Activated CD8-positive, alpha-beta memory T cell treated with anti-CD3 and anti-CD28 coated beads, Interleukin-2, amount 10 ng/mL, durations not matched to agents 7 days and 5 days (primary cell): ENCODE measurements at regions not wholly inside any gene's neighbourhood (a gene's known extent, or its start where the extent isn't known, plus 50 kb on each side); places are given as distances from the start of the nearest gene placed in this dataset.

Experiments
- ATAC-seq: fragments of 150-1000 bp; cut with Tn5 transposase; one replicate; pipeline ENCODE4 v1.10.0; 2021; ENCODE audit warnings: moderate library complexity
- CTCF ChIA-PET: fragments of 350-600 bp; sonication (Branson Sonifier 250); formaldehyde crosslinking; loops from one replicate; lab custom pipeline; 2021; ENCODE audit warnings: antibody characterized with exemption; lab: Charles Lee
- DNase-seq: peaks from one replicate; pipeline ENCODE4 v3.0.0-alpha.2; 2020
- H3K27ac Mint-ChIP-seq: one replicate; pipeline ENCODE4 v1.8.0; 2021; ENCODE audit warnings: mild to moderate bottlenecking, mixed read lengths
- H3K27me3 Mint-ChIP-seq: one replicate; pipeline ENCODE4 v1.8.0; 2021; ENCODE audit warnings: mixed read lengths
- H3K36me3 Mint-ChIP-seq: one replicate; pipeline ENCODE4 v1.8.0; 2021; ENCODE audit warnings: mild to moderate bottlenecking, mixed read lengths
- H3K4me1 Mint-ChIP-seq: one replicate; pipeline ENCODE4 v1.8.0; 2021; ENCODE audit warnings: mixed read lengths
- H3K4me3 Mint-ChIP-seq: one replicate; pipeline ENCODE4 v1.8.0; 2021; ENCODE audit warnings: mild to moderate bottlenecking, moderate library complexity, mixed read lengths
- H3K9me3 Mint-ChIP-seq: one replicate; pipeline ENCODE4 v1.8.0; 2022; ENCODE audit warnings: low read depth, mixed read lengths

GRCh38 chr2:150994076-150994475, 267.6 kb downstream of the RBM43 start:
- Mint-ChIP-seq H3K4me3 (no peak overlapping the region), H3K9me3 (peaks cover 2% of the 10 kb centered on the region), H3K27me3 (no peaks in the 10 kb centered on the region), H3K4me1 (no peaks in the 10 kb centered on the region), H3K36me3 (no peaks in the 10 kb centered on the region), H3K27ac (no peak overlapping the region)
- DNase-seq (no peak), ATAC-seq (no peak)
- CTCF ChIA-PET, result no interaction called here

- ATAC-seq (no peak), DNase-seq (no peak)
- Mint-ChIP-seq H3K9me3 (peaks cover 4% of the 10 kb centered on the region), H3K27me3 (no peaks in the 10 kb centered on the region), H3K4me1 (no peaks in the 10 kb centered on the region), H3K27ac (no peak overlapping the region), H3K4me3 (no peak overlapping the region), H3K36me3 (no peaks in the 10 kb centered on the region)
- CTCF ChIA-PET, result no interaction called here
Measured at GRCh38 chr2:150989969-150990368, 271.7 kb downstream of the RBM43 start.

GRCh38 chr2:150985741-150986140, 275.9 kb downstream of the RBM43 start:
- no peak for ATAC-seq
- no peaks in the 10 kb centered on the region for H3K36me3 Mint-ChIP-seq
- H3K27ac Mint-ChIP-seq, result no peak overlapping the region
- H3K27me3 Mint-ChIP-seq, result no peaks in the 10 kb centered on the region
- DNase-seq, result no peak
- CTCF ChIA-PET, result no interaction called here
- no peaks in the 10 kb centered on the region for H3K4me1 Mint-ChIP-seq
- peaks cover 4% of the 10 kb centered on the region for H3K9me3 Mint-ChIP-seq
- H3K4me3 Mint-ChIP-seq, result no peak overlapping the region

GRCh38 chr2:150983314-150983897, 278.3 kb downstream of the RBM43 start:
- Mint-ChIP-seq H3K9me3 (peaks cover 2% of the 10 kb centered on the region), H3K4me3 (no peak overlapping the region), H3K27ac (no peak overlapping the region), H3K36me3 (no peaks in the 10 kb centered on the region), H3K27me3 (no peaks in the 10 kb centered on the region), H3K4me1 (no peaks in the 10 kb centered on the region)
- no peak for DNase-seq
- CTCF ChIA-PET, result no interaction called here
- ATAC-seq, result no peak

GRCh38 chr2:150981826-150982225, 279.8 kb downstream of the RBM43 start:
- DNase-seq, result no peak
- no peak for ATAC-seq
- no peak overlapping the region for H3K4me3 Mint-ChIP-seq
- no peaks in the 10 kb centered on the region for H3K36me3 Mint-ChIP-seq
- CTCF ChIA-PET, result no interaction called here
- H3K27ac Mint-ChIP-seq, result no peak overlapping the region
- H3K27me3 Mint-ChIP-seq, result no peaks in the 10 kb centered on the region
- H3K9me3 Mint-ChIP-seq, result no peaks in the 10 kb centered on the region
- H3K4me1 Mint-ChIP-seq, result no peaks in the 10 kb centered on the region

GRCh38 chr2:150978053-150978452, 283.6 kb downstream of the RBM43 start:
- H3K4me3 Mint-ChIP-seq, result no peak overlapping the region
- CTCF ChIA-PET, result no interaction called here
- H3K9me3 Mint-ChIP-seq, result no peaks in the 10 kb centered on the region
- H3K36me3 Mint-ChIP-seq, result no peaks in the 10 kb centered on the region
- no peak for DNase-seq
- no peak for ATAC-seq
- no peaks in the 10 kb centered on the region for H3K4me1 Mint-ChIP-seq
- H3K27me3 Mint-ChIP-seq, result no peaks in the 10 kb centered on the region
- H3K27ac Mint-ChIP-seq, result no peak overlapping the region

GRCh38 chr2:150977296-150977695, 284.4 kb downstream of the RBM43 start:
- Mint-ChIP-seq H3K36me3 (no peaks in the 10 kb centered on the region), H3K4me1 (no peaks in the 10 kb centered on the region), H3K27ac (no peak overlapping the region), H3K9me3 (no peaks in the 10 kb centered on the region), H3K4me3 (no peak overlapping the region), H3K27me3 (no peaks in the 10 kb centered on the region)
- CTCF ChIA-PET, result no interaction called here
- ATAC-seq (no peak), DNase-seq (no peak)

GRCh38 chr2:150976604-150977003, 285.1 kb downstream of the RBM43 start:
- CTCF ChIA-PET, result no interaction called here
- no peak for ATAC-seq
- Mint-ChIP-seq H3K27me3 (no peaks in the 10 kb centered on the region), H3K36me3 (no peaks in the 10 kb centered on the region), H3K9me3 (no peaks in the 10 kb centered on the region), H3K27ac (no peak overlapping the region), H3K4me3 (no peak overlapping the region), H3K4me1 (no peaks in the 10 kb centered on the region)
- DNase-seq, result no peak

- no peaks in the 10 kb centered on the region for H3K4me1 Mint-ChIP-seq
- CTCF ChIA-PET, result no interaction called here
Measured at GRCh38 chr2:150974864-150975263, 286.8 kb downstream of the RBM43 start.

GRCh38 chr2:150974234-150974633, 287.4 kb downstream of the RBM43 start:
- Mint-ChIP-seq H3K36me3 (no peaks in the 10 kb centered on the region), H3K4me3 (no peak overlapping the region), H3K27me3 (no peaks in the 10 kb centered on the region), H3K27ac (no peak overlapping the region), H3K9me3 (no peaks in the 10 kb centered on the region), H3K4me1 (no peaks in the 10 kb centered on the region)
- ATAC-seq (no peak), DNase-seq (no peak)
- CTCF ChIA-PET, result no interaction called here

More at GRCh38 chr2:150974864-150975263, 286.8 kb downstream of the RBM43 start:
- no peak overlapping the region for H3K27ac Mint-ChIP-seq
- no peaks in the 10 kb centered on the region for H3K27me3 Mint-ChIP-seq
- no peak overlapping the region for H3K4me3 Mint-ChIP-seq
- DNase-seq (no peak), ATAC-seq (no peak)
- H3K9me3 Mint-ChIP-seq, result no peaks in the 10 kb centered on the region
- no peaks in the 10 kb centered on the region for H3K36me3 Mint-ChIP-seq

GRCh38 chr2:150971910-150972309, 289.8 kb downstream of the RBM43 start:
- DNase-seq (no peak), ATAC-seq (no peak)
- H3K27me3 Mint-ChIP-seq, result no peaks in the 10 kb centered on the region
- no peaks in the 10 kb centered on the region for H3K36me3 Mint-ChIP-seq
- H3K27ac Mint-ChIP-seq, result no peak overlapping the region
- no peaks in the 10 kb centered on the region for H3K9me3 Mint-ChIP-seq
- H3K4me1 Mint-ChIP-seq, result no peaks in the 10 kb centered on the region
- CTCF ChIA-PET, result no interaction called here
- H3K4me3 Mint-ChIP-seq, result no peak overlapping the region

- H3K27me3 Mint-ChIP-seq, result no peaks in the 10 kb centered on the region
- H3K9me3 Mint-ChIP-seq, result no peaks in the 10 kb centered on the region
- DNase-seq (no peak), ATAC-seq (no peak)
- no peak overlapping the region for H3K4me3 Mint-ChIP-seq
- CTCF ChIA-PET, result no interaction called here
- no peaks in the 10 kb centered on the region for H3K4me1 Mint-ChIP-seq
- H3K27ac Mint-ChIP-seq, result no peak overlapping the region
- H3K36me3 Mint-ChIP-seq, result no peaks in the 10 kb centered on the region
Measured at GRCh38 chr2:150963336-150963735, 298.3 kb downstream of the RBM43 start.

GRCh38 chr2:150955231-150955630, 306.4 kb downstream of the RBM43 start:
- Mint-ChIP-seq H3K4me3 (no peak overlapping the region), H3K4me1 (no peaks in the 10 kb centered on the region), H3K27me3 (no peaks in the 10 kb centered on the region), H3K9me3 (no peaks in the 10 kb centered on the region), H3K27ac (no peak overlapping the region), H3K36me3 (no peaks in the 10 kb centered on the region)
- ATAC-seq, result no peak
- CTCF ChIA-PET, result no interaction called here
- DNase-seq, result no peak

GRCh38 chr2:150946831-150947230, 314.8 kb downstream of the RBM43 start:
- no peaks in the 10 kb centered on the region for H3K27me3 Mint-ChIP-seq
- H3K36me3 Mint-ChIP-seq, result no peaks in the 10 kb centered on the region
- DNase-seq, result no peak
- H3K4me1 Mint-ChIP-seq, result no peaks in the 10 kb centered on the region
- no peak for ATAC-seq
- H3K4me3 Mint-ChIP-seq, result no peak overlapping the region
- H3K27ac Mint-ChIP-seq, result no peak overlapping the region
- CTCF ChIA-PET, result no interaction called here
- H3K9me3 Mint-ChIP-seq, result no peaks in the 10 kb centered on the region

GRCh38 chr2:150944315-150944714, 317.3 kb downstream of the RBM43 start:
- no peaks in the 10 kb centered on the region for H3K4me1 Mint-ChIP-seq
- H3K4me3 Mint-ChIP-seq, result no peak overlapping the region
- H3K9me3 Mint-ChIP-seq, result no peaks in the 10 kb centered on the region
- CTCF ChIA-PET, result no interaction called here
- H3K27ac Mint-ChIP-seq, result no peak overlapping the region
- ATAC-seq (no peak), DNase-seq (no peak)
- H3K27me3 Mint-ChIP-seq, result no peaks in the 10 kb centered on the region
- no peaks in the 10 kb centered on the region for H3K36me3 Mint-ChIP-seq
